ENCODE measurements at regions not wholly inside any gene's neighbourhood (a gene's known extent, or its start where the extent isn't known, plus 50 kb on each side); places are given as distances from the start of the nearest gene placed in this dataset.

DNA sequence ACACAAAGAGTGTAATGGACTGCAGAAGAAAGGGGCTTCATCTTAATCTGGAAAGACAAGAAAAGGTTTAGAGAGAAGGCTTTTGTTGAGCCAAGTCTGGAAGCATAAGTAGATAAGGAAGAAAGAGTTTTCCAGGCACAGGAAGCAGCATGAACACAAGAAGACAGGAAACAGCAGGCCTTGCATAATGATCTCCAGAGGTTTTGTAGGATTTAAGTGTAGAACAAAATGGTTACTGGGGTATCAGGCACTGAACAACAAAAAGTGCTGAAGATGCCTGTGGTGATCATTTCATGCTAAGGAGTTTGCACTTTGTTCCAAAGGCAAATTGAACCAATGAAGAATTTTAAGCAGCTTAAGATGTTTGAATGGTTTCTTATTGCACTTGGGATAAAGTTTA is 281.6 kb upstream of the TANK start:
- TF ChIP-seq EP300 (IDR thresholded peaks at IDR 0.05) (no peak), POLR2A (IDR thresholded peaks at IDR 0.05) (no peak)
- TF ChIP-seq, protein P1, sequence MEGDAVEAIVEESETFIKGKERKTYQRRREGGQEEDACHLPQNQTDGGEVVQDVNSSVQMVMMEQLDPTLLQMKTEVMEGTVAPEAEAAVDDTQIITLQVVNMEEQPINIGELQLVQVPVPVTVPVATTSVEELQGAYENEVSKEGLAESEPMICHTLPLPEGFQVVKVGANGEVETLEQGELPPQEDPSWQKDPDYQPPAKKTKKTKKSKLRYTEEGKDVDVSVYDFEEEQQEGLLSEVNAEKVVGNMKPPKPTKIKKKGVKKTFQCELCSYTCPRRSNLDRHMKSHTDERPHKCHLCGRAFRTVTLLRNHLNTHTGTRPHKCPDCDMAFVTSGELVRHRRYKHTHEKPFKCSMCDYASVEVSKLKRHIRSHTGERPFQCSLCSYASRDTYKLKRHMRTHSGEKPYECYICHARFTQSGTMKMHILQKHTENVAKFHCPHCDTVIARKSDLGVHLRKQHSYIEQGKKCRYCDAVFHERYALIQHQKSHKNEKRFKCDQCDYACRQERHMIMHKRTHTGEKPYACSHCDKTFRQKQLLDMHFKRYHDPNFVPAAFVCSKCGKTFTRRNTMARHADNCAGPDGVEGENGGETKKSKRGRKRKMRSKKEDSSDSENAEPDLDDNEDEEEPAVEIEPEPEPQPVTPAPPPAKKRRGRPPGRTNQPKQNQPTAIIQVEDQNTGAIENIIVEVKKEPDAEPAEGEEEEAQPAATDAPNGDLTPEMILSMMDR (IDR thresholded peaks at IDR 0.05) = no peak
- H3K4me3 ChIP-seq = no peak overlapping the region
- no peaks in the 10 kb centered on the region for H3K9me3 ChIP-seq
- no peaks in the 10 kb centered on the region for H3K36me3 ChIP-seq
- no peaks in the 10 kb centered on the region for H3K27me3 ChIP-seq
- no peak overlapping the region for H3K27ac ChIP-seq
- H3K4me1 ChIP-seq = no peaks in the 10 kb centered on the region
- DNase-seq (ENCODE audit: low spot score in 2 of 2) = no peak

DNA sequence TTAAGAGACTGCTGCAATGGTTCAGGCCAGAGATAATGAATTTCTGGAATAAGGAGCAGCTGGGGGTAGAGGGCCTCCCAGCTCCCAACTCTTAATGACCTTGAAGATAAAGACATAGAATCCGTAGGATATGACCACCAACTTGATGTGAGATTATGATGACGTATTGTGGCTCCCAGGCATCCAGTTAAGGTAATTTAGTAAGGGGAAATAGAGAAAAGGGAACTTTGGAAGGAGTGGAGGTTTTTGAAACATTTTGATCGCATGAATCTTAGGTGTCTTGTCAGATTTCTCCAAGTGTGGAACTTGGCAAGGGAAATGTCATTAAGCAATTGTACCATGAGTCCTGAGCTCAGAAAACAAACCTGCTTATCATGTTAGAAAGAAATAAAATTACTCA is 277.3 kb upstream of the TANK start:
- Histone ChIP-seq H3K4me3 (no peak overlapping the region), H3K27ac (no peak overlapping the region), H3K27me3 (no peaks in the 10 kb centered on the region), H3K9me3 (no peaks in the 10 kb centered on the region), H3K36me3 (no peaks in the 10 kb centered on the region), H3K4me1 (no peaks in the 10 kb centered on the region)
- 92 to 96% methylated on average over 3 of the region's 3 CpGs for WGBS, 2 donors
- no peak for DNase-seq (ENCODE audit: low spot score in 2 of 2)
- TF ChIP-seq, protein P1 (IDR thresholded peaks at IDR 0.05) = no peak

DNA sequence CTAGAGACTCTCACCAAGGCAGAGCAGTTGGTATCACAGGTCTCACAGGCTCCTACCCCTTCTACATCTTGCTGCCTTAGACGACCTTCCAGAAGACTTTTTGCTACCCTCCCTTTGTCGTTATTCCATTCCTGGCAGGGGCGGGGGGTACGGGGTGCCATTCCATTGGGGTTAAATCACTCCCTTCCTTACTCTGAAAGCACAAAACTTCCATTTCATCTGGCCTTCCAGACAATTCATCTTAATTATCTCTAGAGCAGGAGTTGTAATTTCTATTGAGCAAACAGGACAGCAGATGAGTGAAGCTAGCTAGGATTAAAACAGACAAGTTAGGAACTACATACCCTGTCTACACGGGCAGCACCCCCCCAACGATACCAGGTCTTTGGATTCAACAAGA is 276.2 kb upstream of the TANK start:
- DNase-seq (ENCODE audit: low spot score in 2 of 2) = no peak
- no peak for TF ChIP-seq POLR2A (IDR thresholded peaks at IDR 0.05)
- no peak for TF ChIP-seq EP300 (IDR thresholded peaks at IDR 0.05)
- TF ChIP-seq, protein P1 (IDR thresholded peaks at IDR 0.05) = no peak
- no peaks in the 10 kb centered on the region for H3K9me3 ChIP-seq
- no peaks in the 10 kb centered on the region for H3K4me1 ChIP-seq
- H3K4me3 ChIP-seq = no peak overlapping the region
- no peaks in the 10 kb centered on the region for H3K27me3 ChIP-seq
- H3K36me3 ChIP-seq = no peaks in the 10 kb centered on the region
- H3K27ac ChIP-seq = no peak overlapping the region
- whole genome bisulfite sequencing, 2 donors = 57 to 70% methylated on average over 6 of the region's 6 CpGs

DNA sequence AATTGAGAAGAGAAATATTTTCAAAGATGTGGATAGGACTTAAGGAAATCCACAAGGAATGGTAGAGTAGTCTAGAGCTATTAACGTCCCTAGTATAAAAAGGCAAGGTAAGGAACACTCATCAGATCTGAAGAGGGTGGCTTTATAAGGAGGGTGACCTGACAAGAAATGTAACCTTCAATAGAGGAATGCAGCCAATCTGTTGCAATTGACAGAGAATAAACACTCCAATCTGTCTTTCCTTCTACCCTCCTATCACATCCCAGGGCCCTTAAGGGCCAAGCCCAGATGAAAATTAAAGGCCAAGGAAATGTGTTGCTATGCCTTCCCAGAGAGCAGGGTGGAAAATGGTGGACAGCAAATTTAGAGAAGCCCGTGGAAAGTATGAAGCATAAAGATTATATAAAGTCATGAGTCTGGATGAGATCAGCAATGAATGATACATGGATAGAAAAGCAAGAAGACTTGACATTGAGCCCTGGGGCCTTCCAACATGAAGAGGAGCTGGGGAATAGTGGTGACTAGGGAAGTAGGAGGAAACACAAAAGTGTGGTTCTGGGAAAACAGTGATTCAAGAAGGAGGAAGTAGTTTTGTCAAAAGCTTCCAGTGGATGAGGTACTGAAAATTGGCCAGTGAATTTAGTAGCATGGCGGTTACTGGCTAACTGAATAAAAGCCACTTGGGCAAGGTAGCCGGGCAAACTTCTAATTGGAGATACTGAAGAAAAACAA is 270.6 kb upstream of the TANK start:
- peaks cover 0 to 7% (median 0%) of the 10 kb centered on the region in 4 donors for H3K4me1 ChIP-seq
- no peak overlapping the region for H3K27ac ChIP-seq
- H3K9me3 ChIP-seq = no peaks in the 10 kb centered on the region
- TF ChIP-seq, protein P1 (IDR thresholded peaks at IDR 0.05) = no peak
- TF ChIP-seq POLR2A (IDR thresholded peaks at IDR 0.05) (no peak), EP300 (IDR thresholded peaks at IDR 0.05) (no peak)
- WGBS, 2 donors = 72 to 96% methylated on average over 4 of the region's 4 CpGs
- DNase-seq (ENCODE audit: low spot score in 2 of 2) = no peak
- H3K36me3 ChIP-seq = no peaks in the 10 kb centered on the region
- no peaks in the 10 kb centered on the region for H3K27me3 ChIP-seq
- H3K4me3 ChIP-seq = no peak overlapping the region

DNA sequence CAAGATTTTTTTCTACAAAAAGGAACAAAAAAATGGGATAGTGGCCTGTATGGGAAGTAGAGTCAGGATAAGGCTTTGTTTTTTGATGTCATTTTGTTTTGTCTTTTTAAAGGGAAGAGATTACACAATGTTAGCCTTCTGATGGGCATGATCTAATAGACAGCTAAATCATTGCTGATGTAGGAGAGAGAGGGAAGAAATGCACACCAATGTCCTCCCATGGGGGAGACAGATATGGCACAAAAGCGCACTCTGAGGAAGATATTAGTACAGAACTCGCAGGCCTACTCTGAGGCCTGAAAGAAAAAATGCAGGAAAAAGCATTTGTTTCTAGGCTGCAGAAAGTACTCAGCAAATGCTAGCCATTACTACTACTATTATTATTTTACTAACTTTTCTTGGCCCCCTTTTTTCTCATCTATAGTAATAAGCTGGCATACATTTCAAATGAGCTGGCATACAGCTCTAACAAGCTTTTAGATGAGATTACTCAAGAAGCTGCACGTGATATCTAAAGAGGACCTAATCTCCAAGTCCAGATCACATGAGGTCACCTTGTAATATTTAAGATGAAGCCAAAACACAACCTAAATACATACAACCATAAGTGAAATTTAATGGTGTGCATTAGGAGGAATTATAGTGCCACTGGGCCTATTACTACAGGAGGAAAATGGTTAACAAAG is 269.4 kb upstream of the TANK start:
- TF ChIP-seq EP300 (IDR thresholded peaks at IDR 0.05) = no peak
- TF ChIP-seq, protein P1 (IDR thresholded peaks at IDR 0.05) = no peak
- TF ChIP-seq POLR2A (IDR thresholded peaks at IDR 0.05) = no peak
- Histone ChIP-seq H3K4me1 (peaks cover 0 to 7% (median 0%) of the 10 kb centered on the region in 4 donors), H3K27ac (no peak overlapping the region), H3K27me3 (no peaks in the 10 kb centered on the region), H3K36me3 (no peaks in the 10 kb centered on the region), H3K9me3 (peaks cover 0 to 2% (median 0%) of the 10 kb centered on the region in 4 donors), H3K4me3 (no peak overlapping the region)
- no peak for DNase-seq (ENCODE audit: low spot score in 2 of 2)
- WGBS, 2 donors = 89% methylated on average over 3 of the region's 3 CpGs

Measured in tibial nerve (tissue), 4 donors.